ENCODE measurements at regions not wholly inside any gene's neighbourhood (a gene's known extent, or its start where the extent isn't known, plus 50 kb on each side); places are given as distances from the start of the nearest gene placed in this dataset.
"Not testable (repeated sequence)": the region's sequence is repeated elsewhere in the genome, so short reads cannot be mapped to it uniquely, and the experiment has no call there.

GRCh38 chr1:244297616-244298015 lies 154.1 kb downstream of the ADSS2 start:
- POLR2A ChIA-PET, result interaction anchor here (0.8 kb wide), 1 partner anchor 9 kb away, joined by 3 read pairs; no protein-coding TSS in a partner anchor
- CTCF ChIA-PET, result interaction anchor here (0.5 to 3.5 kb wide), 5 partner anchors 8 to 954 kb away, joined by 3 to 44 read pairs (median 4); no protein-coding TSS in a partner anchor
- H3K27ac ChIP-seq (ENCODE audit: extremely low read depth, low read depth, low read length), result no peak overlapping the region
- H3K4me3 ChIP-seq (ENCODE audit: low read depth, low read length), result no peak overlapping the region
- no peaks in the 10 kb centered on the region for H3K36me3 ChIP-seq (ENCODE audit: control insufficient read depth in 2 of 2, insufficient read depth in 1 of 2, low read length in 2 of 2)
- H3K9me3 ChIP-seq (ENCODE audit: control insufficient read depth, insufficient read depth, low read depth, low read length), result no peaks in the 10 kb centered on the region
- TF ChIP-seq PBX3 (CRISPR knock-in tag; IDR thresholded peaks at IDR 0.05) (no peak), ELK4 (IDR thresholded peaks at IDR 0.05; ENCODE audit: borderline replicate concordance, low read depth, low read length) (no peak), ZNF837 (tag by site-specific recombination; IDR thresholded peaks at IDR 0.05) (no peak), ZNF510 (tag by site-specific recombination; IDR thresholded peaks at IDR 0.05; ENCODE audit: insufficient replicate concordance) (no peak), GLIS1 (tag by site-specific recombination; IDR thresholded peaks at IDR 0.05) (no peak), ZBTB49 (tag by site-specific recombination; IDR thresholded peaks at IDR 0.05; ENCODE audit: low read depth) (no peak), ZNF184 (tag by site-specific recombination; IDR thresholded peaks at IDR 0.05) (no peak), ZNF555 (tag by site-specific recombination; conservative IDR thresholded peaks at IDR 0.05) (no peak), ZNF513 (tag by site-specific recombination; IDR thresholded peaks at IDR 0.05) (no peak)
- H3K4me1 ChIP-seq (ENCODE audit: control insufficient read depth, insufficient read depth, low read length), result no peaks in the 10 kb centered on the region

GRCh38 chr1:244300029-244300375 lies 151.7 kb downstream of the ADSS2 start:
- not testable (repeated sequence) for H3K9me3 ChIP-seq (ENCODE audit: control insufficient read depth, insufficient read depth, low read depth, low read length); H3K4me1 ChIP-seq (ENCODE audit: control insufficient read depth, insufficient read depth, low read length); H3K36me3 ChIP-seq (ENCODE audit: control insufficient read depth in 2 of 2, insufficient read depth in 1 of 2, low read length in 2 of 2); H3K27ac ChIP-seq (ENCODE audit: extremely low read depth, low read depth, low read length); H3K4me3 ChIP-seq (ENCODE audit: low read depth, low read length)
- ChIA-PET CTCF (interaction anchor here (0.5 to 3.5 kb wide), 32 partner anchors 9 to 1540 kb away, joined by 3 to 44 read pairs (median 4); a partner anchor contains a TSS), POLR2A (interaction anchor here (0.6 kb wide), 1 partner anchor 16 kb away, joined by 3 read pairs; no protein-coding TSS in a partner anchor)
- TF ChIP-seq TRIM28 (IDR thresholded peaks at IDR 0.05; ENCODE audit: borderline replicate concordance, low read length), result 0 out of 2 replicates have a peak, but pooled peaks have one; percentile 71

GRCh38 chr1:244301595-244302130 lies 150.0 kb downstream of the ADSS2 start:
- ChIA-PET CTCF (interaction anchor here (1.1 to 1.5 kb wide), 2 partner anchors 11 to 958 kb away, joined by 3 to 4 read pairs; no protein-coding TSS in a partner anchor), POLR2A (no interaction called here)
- TF ChIP-seq YY2 (tag by site-specific recombination; IDR thresholded peaks at IDR 0.05) (no peak), KLF10 (tag by site-specific recombination; IDR thresholded peaks at IDR 0.05) (no peak), OSR2 (tag by site-specific recombination; IDR thresholded peaks at IDR 0.05) (no peak), ZNF140 (tag by site-specific recombination; IDR thresholded peaks at IDR 0.05) (no peak), ZIC2 (tag by site-specific recombination; IDR thresholded peaks at IDR 0.05) (no peak), ZBTB20 (tag by site-specific recombination; IDR thresholded peaks at IDR 0.05) (no peak), ZFP3 (tag by site-specific recombination; IDR thresholded peaks at IDR 0.05; ENCODE audit: low read depth) (no peak), ZNF596 (tag by site-specific recombination; IDR thresholded peaks at IDR 0.05) (no peak)
- Histone ChIP-seq H3K4me3 (ENCODE audit: low read depth, low read length) (no peak overlapping the region), H3K36me3 (ENCODE audit: control insufficient read depth in 2 of 2, insufficient read depth in 1 of 2, low read length in 2 of 2) (no peaks in the 10 kb centered on the region), H3K9me3 (ENCODE audit: control insufficient read depth, insufficient read depth, low read depth, low read length) (no peaks in the 10 kb centered on the region), H3K4me1 (ENCODE audit: control insufficient read depth, insufficient read depth, low read length) (no peaks in the 10 kb centered on the region), H3K27ac (ENCODE audit: extremely low read depth, low read depth, low read length) (no peak overlapping the region)
